Stimulated activated CD4-positive, alpha-beta T cell treated with anti-CD3 and anti-CD28 coated beads, TNF-alpha, amount 100 ng/mL, for 24 hours (primary cell): ENCODE measurements at regions not wholly inside any gene's neighbourhood (a gene's known extent, or its start where the extent isn't known, plus 50 kb on each side); places are given as distances from the start of the nearest gene placed in this dataset.

ENCODE experiments used
- DNase-seq, 3 experiments: peaks; one replicate each; pipeline ENCODE4 v3.0.0-alpha.2; 2020; ENCODE audit warnings: low read depth in 3 of 3

DNA sequence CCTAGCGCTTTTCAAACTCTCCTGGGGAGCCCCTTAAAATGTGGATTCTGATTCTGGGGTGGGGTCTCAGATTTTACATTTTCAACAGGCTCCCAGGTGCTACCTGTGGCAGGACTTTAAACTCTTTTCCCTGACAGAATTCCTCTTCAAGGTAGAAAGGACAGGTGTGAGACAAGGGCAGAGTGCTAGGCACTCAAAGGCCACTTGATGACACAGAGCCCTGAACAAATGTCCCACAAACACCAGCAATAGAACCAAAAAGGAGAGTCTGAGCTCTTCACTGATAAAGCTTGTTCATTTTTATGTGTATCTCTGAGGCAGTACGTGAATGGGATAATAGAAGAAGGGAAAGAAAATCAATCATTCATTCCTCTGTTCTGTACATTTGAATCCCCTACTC lies 77.7 kb upstream of the PELI1 start:
- no peak for DNase-seq

DNA sequence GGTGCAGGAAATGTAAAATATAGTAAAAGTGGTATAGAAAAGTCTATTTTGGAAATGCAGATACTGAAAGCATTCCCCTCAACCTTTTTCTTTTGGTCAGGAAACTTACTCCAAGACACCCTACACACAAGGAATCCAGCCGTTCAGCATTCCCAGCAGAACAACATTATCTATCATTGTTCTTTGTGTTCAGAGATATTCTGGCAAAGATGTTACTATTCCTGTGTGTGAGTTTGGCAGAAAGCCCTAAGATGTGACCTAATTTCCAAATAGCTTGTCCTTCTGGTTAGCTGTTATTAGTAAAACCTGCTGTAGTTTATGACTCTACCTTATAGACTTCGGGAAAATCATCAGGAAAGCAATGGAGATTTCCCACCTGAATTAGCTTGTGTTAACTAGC lies 78.1 kb upstream of the PELI1 start:
- DNase-seq: no peak

DNA sequence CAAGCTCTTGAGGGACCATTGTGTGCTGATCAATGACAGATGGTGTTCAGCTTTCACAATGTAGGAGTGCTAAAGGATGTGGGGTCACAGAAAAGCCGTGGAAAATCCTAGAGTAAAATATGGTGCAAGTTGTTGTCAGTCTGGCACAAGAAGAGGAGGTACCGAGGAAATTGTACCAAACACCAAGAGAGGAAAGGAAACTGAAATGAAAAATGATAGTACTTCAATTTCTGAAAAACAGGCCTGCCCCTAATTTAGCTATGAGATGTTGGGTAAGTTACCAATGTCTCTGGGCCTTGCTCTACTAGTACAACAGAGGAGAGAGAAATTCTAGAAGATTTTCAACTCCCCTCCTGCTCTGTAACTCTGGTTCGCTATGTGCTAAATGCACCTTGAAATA lies 78.8 kb upstream of the PELI1 start:
- no peak for DNase-seq

DNA sequence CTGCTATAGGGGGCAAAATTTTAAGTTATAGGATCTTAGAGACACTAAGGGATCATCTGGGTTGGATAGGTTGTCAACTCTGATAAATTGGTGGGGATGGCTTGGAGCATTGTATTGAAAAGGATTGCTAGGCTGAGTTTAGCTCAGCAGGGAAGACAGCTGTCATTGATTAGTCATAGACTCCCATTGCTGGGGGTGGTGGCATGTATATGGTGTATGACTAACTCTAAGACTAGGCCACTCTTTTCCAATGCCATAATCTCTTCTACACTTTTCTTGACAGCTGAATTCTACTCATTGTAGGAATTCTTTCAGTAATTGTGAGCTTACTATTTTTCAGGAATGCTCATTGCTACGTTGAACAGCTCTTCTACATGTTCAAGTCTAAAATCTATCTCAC lies 81.3 kb upstream of the PELI1 start:
- DNase-seq: no peak

DNA sequence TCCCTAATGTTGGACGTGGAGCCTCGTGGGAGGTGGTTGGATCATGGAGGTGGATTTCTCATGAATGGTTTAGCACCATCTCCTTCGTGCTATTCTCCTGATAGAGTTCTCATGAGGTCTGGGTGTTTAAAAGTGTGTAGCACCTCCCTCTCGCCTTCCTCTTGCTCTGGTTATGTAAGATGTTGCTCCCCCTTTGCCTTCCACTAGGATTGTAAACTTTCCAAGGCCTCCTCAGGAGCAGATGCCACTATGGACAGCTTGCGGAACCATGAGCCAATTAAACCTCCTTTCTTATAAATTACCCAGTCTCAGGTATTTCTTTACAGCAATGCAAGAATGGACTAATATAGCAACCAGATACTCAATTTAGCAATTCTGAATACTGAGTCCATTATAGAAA lies 82.4 kb upstream of the PELI1 start:
- DNase-seq: no peak

DNA sequence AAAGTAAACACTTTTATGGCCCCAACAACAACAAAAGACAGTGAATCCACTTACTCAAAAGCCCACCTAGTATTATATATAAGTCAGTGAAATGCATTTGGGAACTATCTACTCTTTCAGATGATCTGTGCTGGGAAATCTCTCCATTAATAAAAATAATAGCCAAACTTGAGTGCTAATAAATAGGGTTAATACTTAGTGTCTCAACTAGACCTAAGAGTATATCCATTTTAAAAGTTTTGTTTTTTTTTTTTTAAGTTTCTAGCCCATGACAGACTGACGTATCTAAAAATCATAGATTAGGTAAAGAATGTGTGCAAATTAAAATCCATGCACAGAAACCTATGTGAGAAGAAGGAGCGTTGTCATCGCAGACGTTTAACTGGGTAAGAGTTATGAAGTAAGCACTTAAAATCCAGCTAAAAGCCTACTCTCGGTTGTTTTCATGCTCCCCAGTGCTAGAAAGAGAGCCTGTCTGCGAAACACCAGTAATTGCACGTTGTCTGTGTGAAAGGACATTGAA lies 83.4 kb upstream of the PELI1 start:
- DNase-seq: no peak

DNA sequence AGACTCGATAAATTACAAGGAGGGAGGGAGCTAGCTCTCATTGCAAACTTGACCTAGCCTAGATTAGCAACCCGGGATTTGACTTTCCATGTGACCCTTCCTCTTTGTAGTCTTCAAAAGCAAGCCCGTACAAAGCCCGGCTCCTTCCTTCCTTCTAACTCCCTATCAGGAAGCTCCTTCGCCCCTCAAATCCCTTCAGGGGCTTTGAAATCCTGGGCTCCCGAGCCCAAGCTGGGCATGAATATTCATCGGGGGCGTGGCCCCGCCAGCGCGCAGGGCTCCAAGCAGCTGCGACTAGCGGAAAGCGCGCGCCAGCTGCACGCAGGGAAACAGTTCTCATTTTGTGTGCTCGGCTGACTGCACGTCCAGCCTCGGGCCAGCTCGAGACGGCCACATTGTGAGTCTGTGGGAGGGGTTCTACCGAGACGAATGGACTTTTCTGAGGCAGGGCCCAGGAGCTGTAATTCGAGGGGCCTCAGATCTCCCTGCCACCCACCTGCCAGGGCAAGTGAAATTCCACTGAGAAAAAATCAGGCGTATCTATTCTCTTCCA lies 84.0 kb upstream of the PELI1 start:
- peak in 2 of 3 experiments; percentile 40 to 65 for DNase-seq

DNA sequence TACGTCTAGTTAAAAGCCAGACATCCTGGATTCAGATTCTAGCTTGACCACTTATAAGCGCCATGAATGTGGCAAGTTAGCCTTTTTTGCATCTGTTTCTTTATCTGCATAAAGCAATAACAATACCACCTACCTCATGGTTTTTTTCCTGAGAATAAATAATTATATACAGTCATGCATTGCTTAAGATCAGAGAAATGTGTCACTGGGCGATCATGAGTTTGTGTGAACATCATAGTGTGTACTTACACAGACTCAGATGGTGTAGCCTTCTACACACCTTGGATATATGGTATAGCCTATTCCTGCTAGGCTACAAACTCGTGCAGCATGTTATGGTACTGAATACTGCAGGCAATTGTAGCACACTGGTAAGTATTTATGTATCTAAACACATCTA lies 84.7 kb upstream of the PELI1 start:
- DNase-seq: no peak

DNA sequence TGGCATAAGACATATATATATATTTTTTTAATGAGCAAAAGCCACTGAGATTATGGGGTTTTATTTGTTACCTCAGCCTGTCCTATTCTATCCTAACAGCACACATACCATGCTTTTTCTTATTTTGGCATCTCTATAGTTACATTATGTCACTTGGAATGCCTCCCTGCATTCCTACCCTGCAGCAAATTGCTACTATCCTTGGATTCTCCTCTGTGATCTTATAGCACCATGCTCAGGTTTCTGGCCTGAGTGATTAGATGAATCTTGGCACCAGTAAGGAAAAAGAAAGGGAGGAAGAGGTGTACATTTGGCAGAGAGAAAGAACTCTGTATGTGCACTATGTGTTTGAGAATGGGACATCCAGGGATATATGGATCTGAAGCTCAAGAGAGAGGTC lies 86.3 kb upstream of the PELI1 start:
- DNase-seq: no peak

DNA sequence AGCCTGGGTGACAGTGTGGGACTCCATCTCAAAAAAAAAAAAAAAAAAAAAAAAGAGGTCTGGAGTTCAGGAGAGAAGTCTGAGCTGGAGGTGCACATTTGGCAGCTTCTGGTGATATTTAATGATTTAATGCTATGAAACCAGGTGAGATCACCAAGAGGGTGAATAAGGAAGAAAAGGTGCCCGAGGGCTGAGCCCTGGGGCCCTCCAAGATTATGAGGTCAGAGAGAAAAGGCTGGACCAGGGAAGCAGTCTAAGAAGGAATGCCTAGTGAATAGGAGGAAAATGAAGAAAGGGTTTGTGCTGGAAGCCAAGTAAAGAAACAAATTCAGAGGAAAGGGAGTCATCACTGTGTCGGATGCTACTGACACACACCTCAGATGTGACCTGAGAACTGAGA lies 88.0 kb upstream of the PELI1 start:
- no peak for DNase-seq

DNA sequence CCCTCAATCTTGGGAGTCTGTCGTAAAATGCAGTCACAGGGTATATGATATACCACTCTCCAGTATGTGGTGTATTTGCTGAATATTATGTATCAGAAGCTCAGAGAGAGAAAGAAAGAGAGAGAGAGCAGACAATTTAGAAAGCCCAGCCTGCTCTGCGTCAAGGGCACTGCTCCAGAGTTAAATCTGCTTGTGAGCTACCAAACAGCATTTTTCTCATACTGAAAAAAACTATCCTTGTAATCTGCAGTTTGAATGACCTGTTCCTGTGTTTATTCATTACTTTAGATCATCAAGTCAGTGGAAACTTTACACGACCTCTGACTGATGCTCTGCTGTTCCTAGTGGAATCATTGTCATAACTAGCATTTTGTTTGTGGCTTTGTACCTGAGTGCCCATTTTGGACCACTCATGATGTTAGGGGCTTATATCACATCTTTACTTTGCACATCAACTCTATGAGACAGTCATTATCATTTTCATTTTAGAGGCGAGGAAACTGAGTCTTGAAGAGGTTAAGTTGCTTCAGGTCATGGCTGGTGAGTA lies 89.2 kb upstream of the PELI1 start:
- DNase-seq: no peak

DNA sequence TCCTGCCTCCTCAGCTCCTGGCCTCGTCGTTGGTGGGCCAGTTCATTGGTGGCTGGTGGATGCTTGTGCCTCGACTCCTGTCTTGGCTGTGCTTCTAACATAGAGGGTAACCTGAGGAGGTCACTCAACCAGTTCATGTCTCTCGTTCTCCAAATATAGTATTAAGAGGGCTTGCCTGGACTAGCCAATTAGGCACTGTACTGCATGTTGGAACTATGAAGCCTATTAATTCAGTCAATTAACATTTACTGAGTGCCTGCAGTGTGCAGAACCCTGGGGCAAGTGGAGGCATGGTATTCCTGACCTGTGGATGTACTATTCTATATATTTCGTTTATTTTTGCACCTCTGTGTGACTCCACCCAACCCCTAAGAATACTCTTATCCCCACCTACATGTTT lies 89.9 kb upstream of the PELI1 start:
- DNase-seq: no peak

DNA sequence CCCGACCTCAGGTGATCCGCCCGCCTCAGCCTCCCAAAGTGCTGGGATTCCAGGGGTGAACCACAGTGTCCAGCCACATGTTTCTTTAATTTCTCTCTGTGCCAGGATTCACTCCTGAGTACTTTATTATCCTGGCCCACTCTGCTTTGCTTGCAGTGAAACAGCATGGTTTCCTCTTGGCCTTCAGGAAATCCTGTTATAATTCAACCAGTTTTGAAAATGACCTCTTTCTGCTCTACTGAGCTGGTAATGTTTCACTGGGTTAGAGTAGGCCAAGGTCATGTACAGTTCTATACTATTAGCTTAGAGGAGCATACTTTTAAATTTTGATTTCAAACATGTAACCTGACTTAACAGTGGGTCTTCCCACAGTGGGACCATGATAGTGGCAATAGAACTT lies 90.6 kb upstream of the PELI1 start:
- DNase-seq: no peak

DNA sequence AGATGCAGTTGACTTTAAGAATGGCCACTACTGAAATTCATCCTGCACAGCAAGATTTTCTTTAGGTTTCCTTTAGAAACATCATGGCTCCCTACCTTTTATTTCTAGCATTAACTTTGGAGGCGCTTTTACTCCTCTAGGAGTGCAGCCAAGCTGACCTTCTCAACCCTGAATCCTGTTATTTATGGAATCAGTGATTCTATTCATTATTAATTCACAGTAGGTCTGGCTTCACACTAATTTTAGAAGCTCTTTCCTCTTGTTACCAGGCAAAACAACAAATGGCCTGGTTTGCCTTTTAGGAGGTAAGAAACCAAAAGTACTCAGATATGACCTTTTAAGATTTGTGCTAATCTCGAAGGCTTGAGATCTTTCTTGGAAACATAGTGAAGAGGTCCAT lies 93.0 kb upstream of the PELI1 start:
- DNase-seq: no peak

DNA sequence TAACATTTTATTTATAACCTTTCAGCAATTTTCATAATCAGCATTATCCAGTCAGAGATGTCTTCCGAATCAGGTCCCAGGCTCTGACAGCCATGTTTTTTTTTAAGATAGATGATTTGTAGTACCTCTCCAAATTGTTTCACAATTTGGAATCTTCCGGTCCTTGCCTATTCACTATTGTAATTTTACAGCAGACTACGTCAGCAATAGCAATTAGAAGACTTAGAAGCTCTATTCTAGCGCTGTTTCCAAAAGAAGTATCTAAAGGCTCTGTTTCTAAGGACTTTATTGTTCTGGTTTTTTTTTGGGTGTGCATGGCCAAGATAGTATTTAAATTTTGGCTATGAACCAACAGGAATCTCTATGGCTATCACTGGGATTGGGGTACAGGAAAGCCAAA lies 94.6 kb upstream of the PELI1 start:
- DNase-seq: no peak

DNA sequence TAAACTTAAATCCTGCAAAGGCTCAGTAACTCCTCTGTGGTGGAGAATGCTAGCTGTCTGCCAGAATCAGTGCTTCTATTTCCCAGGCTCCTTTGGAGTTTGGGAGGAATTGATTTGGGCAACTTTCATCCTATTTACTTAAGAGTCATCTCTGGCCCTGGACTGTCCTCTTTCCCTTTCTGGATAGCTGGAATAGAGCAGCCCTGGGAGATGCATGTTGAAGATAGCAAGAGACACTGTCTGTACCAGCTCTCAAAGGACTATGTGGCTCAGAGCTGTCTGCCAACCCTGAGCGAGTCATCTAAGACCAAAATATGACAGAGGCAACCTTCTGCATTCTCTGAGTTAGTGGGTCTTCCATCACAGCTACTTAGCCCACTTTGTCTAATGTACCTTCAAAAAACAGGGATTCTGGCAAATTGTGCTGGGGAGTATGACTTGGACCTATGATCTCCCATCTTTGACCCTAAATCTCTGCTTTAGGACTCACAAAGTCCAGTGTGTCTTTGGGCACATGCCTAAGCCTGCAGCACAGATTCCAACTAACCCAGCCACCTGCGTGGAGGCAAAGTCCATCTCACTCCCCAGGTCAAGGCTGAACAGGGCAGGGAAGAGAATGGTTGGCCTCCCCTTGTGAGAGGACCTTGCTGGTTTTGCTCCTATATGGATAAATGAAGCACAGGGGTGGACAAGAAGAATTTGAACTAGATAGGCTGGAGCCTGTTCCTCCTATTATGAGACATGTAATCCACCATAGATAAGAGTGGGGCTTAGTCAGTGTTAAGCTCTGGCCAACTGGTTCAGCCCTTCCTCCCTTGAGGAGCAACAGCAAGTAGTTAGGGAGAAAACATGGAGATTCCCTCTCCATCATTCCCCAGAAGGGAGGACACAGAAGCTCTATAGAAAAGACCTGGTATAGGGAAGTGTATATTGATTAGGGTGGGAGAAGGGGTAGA lies 99.1 kb upstream of the PELI1 start:
- DNase-seq: no peak

DNA sequence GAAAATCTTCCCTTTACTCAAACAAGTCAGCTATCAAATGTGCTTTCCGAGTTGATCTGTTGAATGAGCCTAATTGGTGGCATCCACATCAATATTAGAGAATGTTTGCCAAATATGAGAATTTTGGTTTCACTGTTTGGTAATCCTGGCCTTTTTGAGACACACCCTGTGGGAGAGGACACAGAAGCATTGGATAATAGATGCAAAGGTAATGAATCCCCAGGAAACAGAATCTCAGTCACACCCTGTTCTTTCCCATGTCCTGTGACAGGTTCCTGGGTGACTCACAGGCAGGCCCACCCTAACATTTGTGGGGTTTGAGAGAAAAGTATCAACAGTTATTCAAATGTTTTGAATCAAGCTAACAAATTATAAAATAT lies 99.8 kb upstream of the PELI1 start:
- DNase-seq: no peak

DNA sequence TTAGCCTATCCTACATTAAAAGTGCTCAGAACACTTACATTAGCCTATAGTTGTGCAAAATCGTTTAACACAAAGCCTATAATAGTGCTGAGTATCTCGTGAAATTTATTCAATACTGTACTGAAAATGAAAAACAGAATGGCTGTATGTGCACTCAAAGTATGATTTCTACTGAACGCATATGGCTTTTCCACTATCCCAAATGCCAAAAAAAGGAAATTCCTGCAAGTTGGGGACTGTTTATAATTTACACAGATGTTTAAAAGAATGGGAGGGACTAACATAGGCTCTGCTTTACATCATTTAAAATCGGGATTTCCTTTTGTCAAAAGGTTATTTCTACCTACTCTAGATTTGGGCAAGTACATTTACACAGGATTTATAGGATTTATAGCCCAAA lies 101.4 kb upstream of the PELI1 start:
- no peak for DNase-seq

DNA sequence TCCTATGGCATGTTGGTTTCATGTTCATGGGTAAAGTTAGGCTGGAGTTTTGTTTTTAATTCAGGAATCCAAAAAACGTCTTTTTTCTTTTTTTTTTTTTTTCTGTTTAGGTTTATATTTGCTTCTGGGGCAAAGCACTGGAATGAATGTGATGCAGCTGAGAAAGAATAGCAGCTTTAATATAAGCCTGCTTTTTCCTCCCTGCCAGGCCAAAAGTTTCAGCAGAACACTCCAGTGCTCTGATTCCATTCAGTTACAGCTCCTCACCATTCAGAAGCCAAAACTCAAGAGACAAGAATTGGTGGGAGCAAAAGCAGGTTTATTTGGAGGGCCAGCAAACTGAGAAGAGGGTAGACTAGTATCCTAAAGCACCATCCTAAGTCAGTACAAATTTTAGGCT lies 102.7 kb upstream of the PELI1 start:
- DNase-seq: no peak

DNA sequence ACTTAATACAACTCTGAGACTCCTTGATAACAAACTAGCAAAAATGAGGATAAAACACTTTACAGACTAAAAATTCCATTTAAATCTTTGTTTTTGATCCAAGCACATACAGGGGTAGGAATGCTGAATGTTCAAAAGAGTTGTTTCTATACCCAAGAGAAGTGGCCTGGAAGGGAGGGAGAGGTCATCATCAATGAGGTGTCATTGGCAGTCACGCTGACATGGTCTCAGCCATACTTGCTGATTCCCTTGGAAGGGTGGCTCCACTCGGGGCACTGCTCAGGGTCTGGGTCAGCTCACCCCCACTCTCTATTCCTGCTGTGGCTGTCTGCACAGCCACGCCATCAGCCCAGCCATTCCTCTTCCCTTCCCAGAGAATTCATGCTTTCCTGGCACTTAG lies 105.2 kb upstream of the PELI1 start:
- no peak for DNase-seq

DNA sequence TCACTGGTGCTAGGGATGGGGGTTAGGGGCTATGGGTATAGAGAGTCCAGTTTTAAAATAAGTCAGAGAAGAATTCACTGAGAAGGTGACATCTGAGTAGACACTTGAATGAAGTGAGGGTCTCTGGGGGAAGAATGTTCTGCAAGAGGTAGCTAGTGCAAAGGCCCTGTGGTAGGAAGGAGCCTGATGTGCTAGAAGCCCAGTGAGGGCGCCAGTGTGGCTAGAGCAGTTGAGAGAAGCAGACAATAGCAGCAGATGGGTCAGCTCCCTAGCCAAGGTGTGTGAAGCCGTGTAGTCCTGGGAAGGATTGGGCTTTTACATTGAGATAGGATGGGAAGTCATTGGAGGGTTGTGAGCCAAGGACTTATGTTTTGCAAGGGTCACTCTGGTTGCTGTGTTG lies 105.8 kb upstream of the PELI1 start:
- DNase-seq: no peak

DNA sequence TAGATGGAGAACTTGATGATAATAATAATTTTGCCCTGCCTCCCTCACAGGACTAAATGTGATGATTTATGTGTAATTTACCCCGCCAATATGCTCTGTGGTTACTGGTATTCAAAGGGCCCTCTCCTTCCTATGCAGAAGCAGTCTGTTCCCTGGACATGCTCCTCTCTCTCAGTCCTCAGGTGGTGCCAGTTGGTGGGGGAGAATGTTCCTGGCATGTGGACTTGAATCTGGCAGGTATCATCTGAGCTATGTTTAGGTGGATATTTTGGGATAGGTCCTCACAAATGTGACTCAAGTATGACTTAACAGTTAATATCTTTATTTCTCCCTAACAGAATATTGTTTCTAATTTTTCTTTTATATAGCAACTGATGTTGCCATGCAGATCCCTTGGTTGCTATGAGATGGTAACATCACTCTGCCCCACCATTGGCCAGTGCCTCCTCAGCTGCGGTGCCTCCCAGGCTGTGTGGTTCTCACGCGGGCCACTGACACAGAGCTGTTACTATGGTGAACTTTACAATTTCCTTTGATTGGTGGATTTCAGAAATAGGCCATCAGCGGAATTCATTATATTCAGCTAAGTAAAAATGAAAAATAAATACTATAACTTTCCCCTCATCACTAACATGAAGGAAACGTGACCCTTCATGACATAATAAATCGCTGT lies 106.7 kb upstream of the PELI1 start:
- no peak for DNase-seq
